ENCODE measurements at regions not wholly inside any gene's neighbourhood (a gene's known extent, or its start where the extent isn't known, plus 50 kb on each side); places are given as distances from the start of the nearest gene placed in this dataset.

DNA sequence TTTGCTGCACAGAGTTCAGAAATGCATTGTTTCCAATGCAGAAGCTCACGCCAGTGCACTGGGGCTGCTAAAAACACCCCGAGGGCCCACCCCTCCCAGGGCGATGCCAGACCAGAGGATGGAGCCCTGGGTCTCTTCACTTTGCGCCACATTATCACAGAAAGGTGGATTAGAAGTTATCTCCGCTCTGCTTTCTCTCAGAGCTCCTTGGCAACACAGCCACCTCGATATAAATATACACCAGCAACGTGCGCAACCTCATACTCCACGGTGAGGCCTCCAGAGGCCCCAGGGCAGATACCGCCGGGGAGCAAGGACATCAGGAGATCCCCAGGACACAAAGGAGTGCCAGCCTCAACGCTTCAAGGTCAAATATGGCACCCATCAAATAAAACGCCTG lies 121.0 kb upstream of the TBX20 start:
- no peaks in the 10 kb centered on the region for H3K9me3 ChIP-seq (ENCODE audit: control insufficient read depth, insufficient read depth, low read length)
- no peak overlapping the region for H2BK15ac ChIP-seq (ENCODE audit: low read depth, low read length)
- DNase-seq, result no peak
- H3K4ac ChIP-seq (ENCODE audit: low read depth, low read length), result no peak overlapping the region
- H2AFZ ChIP-seq (replicated peaks; ENCODE audit: low read length, poor library complexity), result no peak overlapping the region
- no peak overlapping the region for H4K91ac ChIP-seq (ENCODE audit: insufficient read depth, low read depth, low read length)
- dilution Hi-C loops (cut with HindIII; ENCODE audit: low sequenced_read_pairs, unreplicated experiment), result no loop called here
- no peak overlapping the region for H3K56ac ChIP-seq (ENCODE audit: extremely low read depth, insufficient read depth, low read length)
- no peak overlapping the region for H3K18ac ChIP-seq (ENCODE audit: low read depth, low read length)
- H3K9ac ChIP-seq (ENCODE audit: low read depth, low read length), result no peak overlapping the region
- no peak overlapping the region for H4K8ac ChIP-seq (ENCODE audit: low read depth in 2 of 2, low read length in 2 of 2)
- H3K4me1 ChIP-seq (ENCODE audit: control insufficient read depth, insufficient read depth, low read length), result no peaks in the 10 kb centered on the region
- WGBS, 2 experiments (ENCODE audit: extremely low coverage in 2 of 2, insufficient read length in 1 of 2), result 30% methylated on average over 2 of the region's 13 CpGs; no CpG with 5 or more reads in 1 of the 2 experiments
- H3K36me3 ChIP-seq (ENCODE audit: control insufficient read depth, insufficient read depth, low read length), result no peaks in the 10 kb centered on the region
- H3K4me2 ChIP-seq (ENCODE audit: low read depth, low read length), result no peak overlapping the region
- in situ Hi-C loops (cut with MboI; ENCODE audit: low sequenced_read_pairs), result no loop called here
- no peak overlapping the region for H2BK20ac ChIP-seq (ENCODE audit: low read depth, low read length)
- POLR2A ChIA-PET (ENCODE audit: unreplicated experiment), result no interaction called here
- H3K9me1 ChIP-seq (ENCODE audit: insufficient read depth, low read length), result no peaks in the 10 kb centered on the region; the same call in 1 of the 2 replicates
- CTCF ChIA-PET, result no interaction called here
- H3K14ac ChIP-seq (replicated peaks; ENCODE audit: low read depth, low read length), result no peak overlapping the region
- H4K5ac ChIP-seq (ENCODE audit: low read depth, low read length), result no peak overlapping the region
- intact Hi-C loops (cut with micrococcal nuclease), result no loop called here
- H2AK5ac ChIP-seq (ENCODE audit: low read depth, low read length), result no peak overlapping the region
- no peak overlapping the region for H2BK5ac ChIP-seq (ENCODE audit: low read depth, low read length, poor library complexity, severe bottlenecking)
- no peaks in the 10 kb centered on the region for H3K79me1 ChIP-seq (ENCODE audit: low read depth in 1 of 2, low read length in 2 of 2)
- TF ChIP-seq CHD1 (IDR thresholded peaks at IDR 0.05; ENCODE audit: low read depth, low read length) (no peak), CEBPB (IDR thresholded peaks at IDR 0.05; ENCODE audit: low read depth, low read length) (no peak), POLR2A (IDR thresholded peaks at IDR 0.05; ENCODE audit: low read depth, low read length) (no peak), RCOR1 (IDR thresholded peaks at IDR 0.05; ENCODE audit: insufficient replicate concordance, low read length) (no peak), RFX5 (IDR thresholded peaks at IDR 0.05; ENCODE audit: low read depth, low read length) (no peak), MXI1 (IDR thresholded peaks at IDR 0.05; ENCODE audit: borderline replicate concordance, low read depth, low read length) (no peak), MAFK (IDR thresholded peaks at IDR 0.05; ENCODE audit: low read depth, low read length) (no peak)
- TF ChIP-seq, protein P1, sequence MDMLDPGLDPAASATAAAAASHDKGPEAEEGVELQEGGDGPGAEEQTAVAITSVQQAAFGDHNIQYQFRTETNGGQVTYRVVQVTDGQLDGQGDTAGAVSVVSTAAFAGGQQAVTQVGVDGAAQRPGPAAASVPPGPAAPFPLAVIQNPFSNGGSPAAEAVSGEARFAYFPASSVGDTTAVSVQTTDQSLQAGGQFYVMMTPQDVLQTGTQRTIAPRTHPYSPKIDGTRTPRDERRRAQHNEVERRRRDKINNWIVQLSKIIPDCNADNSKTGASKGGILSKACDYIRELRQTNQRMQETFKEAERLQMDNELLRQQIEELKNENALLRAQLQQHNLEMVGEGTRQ (IDR thresholded peaks at IDR 0.05; ENCODE audit: low read depth, low read length), result no peak
- TF ChIP-seq, protein P2, sequence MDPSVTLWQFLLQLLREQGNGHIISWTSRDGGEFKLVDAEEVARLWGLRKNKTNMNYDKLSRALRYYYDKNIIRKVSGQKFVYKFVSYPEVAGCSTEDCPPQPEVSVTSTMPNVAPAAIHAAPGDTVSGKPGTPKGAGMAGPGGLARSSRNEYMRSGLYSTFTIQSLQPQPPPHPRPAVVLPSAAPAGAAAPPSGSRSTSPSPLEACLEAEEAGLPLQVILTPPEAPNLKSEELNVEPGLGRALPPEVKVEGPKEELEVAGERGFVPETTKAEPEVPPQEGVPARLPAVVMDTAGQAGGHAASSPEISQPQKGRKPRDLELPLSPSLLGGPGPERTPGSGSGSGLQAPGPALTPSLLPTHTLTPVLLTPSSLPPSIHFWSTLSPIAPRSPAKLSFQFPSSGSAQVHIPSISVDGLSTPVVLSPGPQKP (IDR thresholded peaks at IDR 0.05; ENCODE audit: borderline replicate concordance, low read depth, low read length), result no peak
- BruUV-seq (replicated peaks), result no TSS peak
- no peaks in the 10 kb centered on the region for H4K20me1 ChIP-seq (ENCODE audit: insufficient read depth, low read length)
- no peak overlapping the region for H3K27ac ChIP-seq (ENCODE audit: insufficient read depth, low read length)
- no peak overlapping the region for H2AK9ac ChIP-seq (replicated peaks; ENCODE audit: low read depth, low read length, poor library complexity)
- H3K27me3 ChIP-seq (ENCODE audit: control insufficient read depth, insufficient read depth, low read length), result no peaks in the 10 kb centered on the region
- H3K23ac ChIP-seq (ENCODE audit: low read depth, low read length), result no peak overlapping the region
- ATAC-seq (ENCODE audit: low read depth), result no peak
- no peak overlapping the region for H2BK120ac ChIP-seq (ENCODE audit: low read depth, low read length)
- H3K4me3 ChIP-seq (ENCODE audit: insufficient read depth, low read depth, low read length), result no peak overlapping the region

All from IMR-90 (cell line).